Mesenchymal stem cell (in vitro differentiated cells and primary cell): ENCODE measurements at regions not wholly inside any gene's neighbourhood (a gene's known extent, or its start where the extent isn't known, plus 50 kb on each side); places are given as distances from the start of the nearest gene placed in this dataset.
A peak's percentile ranks its signal among the peaks of the same experiment; 100 is the strongest.

Source experiments
- DNase-seq: peaks from one replicate; pipeline ENCODE4 v3.0.0-alpha.2; 2013
- H2AFZ ChIP-seq: one replicate; pipeline ENCODE4 v1.6.1; 2013; ENCODE audit warnings: low read depth, mild to moderate bottlenecking, control low read depth, inconsistent platforms, low read length, moderate library complexity
- H2AK5ac ChIP-seq: 2 replicates; pipeline ENCODE4 v1.6.1; 2013; ENCODE audit warnings: low read length, moderate library complexity, mild to moderate bottlenecking, inconsistent platforms; ENCODE audit not compliant: severe bottlenecking
- H2BK120ac ChIP-seq: one replicate; pipeline ENCODE4 v1.6.1; 2013; ENCODE audit warnings: low read depth, mild to moderate bottlenecking, inconsistent platforms, low read length, moderate library complexity
- H2BK12ac ChIP-seq, 2 experiments: one replicate each; pipeline ENCODE4 v1.6.1; 2013; ENCODE audit warnings: inconsistent platforms in 2 of 2, low read length in 2 of 2, mild to moderate bottlenecking in 2 of 2, moderate library complexity in 2 of 2, control low read depth in 1 of 2
- H2BK15ac ChIP-seq: one replicate; pipeline ENCODE4 v1.6.1; 2013; ENCODE audit warnings: mild to moderate bottlenecking, low read depth, inconsistent platforms; ENCODE audit not compliant: poor library complexity, severe bottlenecking
- H2BK5ac ChIP-seq: 2 replicates; pipeline ENCODE4 v1.6.1; 2013; ENCODE audit warnings: low read depth, mild to moderate bottlenecking, low read length, control low read depth, inconsistent platforms; ENCODE audit not compliant: poor library complexity, severe bottlenecking
- H3K14ac ChIP-seq, 2 experiments: one replicate each; pipeline ENCODE4 v1.6.1; 2013; ENCODE audit warnings: inconsistent platforms in 2 of 2, low read length in 2 of 2, control low read depth in 1 of 2, mild to moderate bottlenecking in 1 of 2, moderate library complexity in 1 of 2
- H3K18ac ChIP-seq, 2 experiments: one replicate each; pipeline ENCODE4 v1.6.1; 2013; ENCODE audit warnings: inconsistent platforms in 2 of 2, low read length in 2 of 2, control low read depth in 1 of 2, low read depth in 1 of 2, mild to moderate bottlenecking in 1 of 2
- H3K23ac ChIP-seq, 2 experiments: one replicate each; pipeline ENCODE4 v1.6.1; 2013; ENCODE audit warnings: inconsistent platforms in 2 of 2, low read length in 2 of 2, mild to moderate bottlenecking in 2 of 2, moderate library complexity in 2 of 2, control low read depth in 1 of 2
- H3K27ac ChIP-seq: 2 replicates; pipeline ENCODE4 v1.5.1; 2013; ENCODE audit warnings: mild to moderate bottlenecking, moderate library complexity, low read length, control low read depth, inconsistent platforms; ENCODE audit not compliant: poor library complexity, severe bottlenecking
- H3K27me3 ChIP-seq, 2 experiments: 2 replicates each; pipeline versions ENCODE4 v1.6.1 to v1.7.0; 2013; ENCODE audit warnings: low read length in 2 of 2, mild to moderate bottlenecking in 2 of 2, moderate library complexity in 2 of 2, control low read depth in 1 of 2, inconsistent platforms in 1 of 2; ENCODE audit not compliant: control insufficient read depth in 1 of 2, insufficient read depth in 1 of 2
- H3K36me3 ChIP-seq, 2 experiments: 2 replicates each; pipeline versions ENCODE4 v1.6.1 to v1.7.0; 2013; ENCODE audit warnings: low read length in 2 of 2, control low read depth in 1 of 2, inconsistent platforms in 1 of 2, low read depth in 1 of 2, mild to moderate bottlenecking in 1 of 2; ENCODE audit not compliant: insufficient read depth in 2 of 2, control insufficient read depth in 1 of 2
- H3K4ac ChIP-seq, 2 experiments: one replicate each; pipeline ENCODE4 v1.6.1; 2013; ENCODE audit warnings: inconsistent platforms in 2 of 2, low read length in 2 of 2, mild to moderate bottlenecking in 2 of 2, moderate library complexity in 2 of 2, control low read depth in 1 of 2, low read depth in 1 of 2
- H3K4me1 ChIP-seq: 2 replicates; pipeline ENCODE4 v1.6.1; 2013; ENCODE audit warnings: low read depth, low read length, control low read depth; ENCODE audit not compliant: control insufficient read depth, insufficient read depth
- H3K4me2 ChIP-seq: 2 replicates; pipeline ENCODE4 v1.6.1; 2013; ENCODE audit warnings: low read length, mild to moderate bottlenecking, inconsistent platforms; ENCODE audit not compliant: poor library complexity, severe bottlenecking
- H3K4me3 ChIP-seq, 2 experiments: 2 replicates each; pipeline versions ENCODE4 v1.5.1 to v1.7.0; 2013; ENCODE audit warnings: low read length in 2 of 2, mild to moderate bottlenecking in 2 of 2, control low read depth in 1 of 2, low read depth in 1 of 2; ENCODE audit not compliant: insufficient read depth in 1 of 2
- H3K79me1 ChIP-seq: replicated peaks from 2 replicates; pipeline ENCODE4 v1.6.1; 2013; ENCODE audit warnings: mild to moderate bottlenecking, control low read depth, low read length, inconsistent platforms; ENCODE audit not compliant: poor library complexity, severe bottlenecking
- H3K9ac ChIP-seq: 2 replicates; pipeline ENCODE4 v1.7.0; 2013; ENCODE audit warnings: mild to moderate bottlenecking, low read length, moderate library complexity
- H3K9me3 ChIP-seq: 2 replicates; pipeline ENCODE4 v1.7.0; 2013; ENCODE audit warnings: mild to moderate bottlenecking, low read length; ENCODE audit not compliant: control insufficient read depth
- H4K8ac ChIP-seq: one replicate; pipeline ENCODE4 v1.6.1; 2013; ENCODE audit warnings: inconsistent platforms, mild to moderate bottlenecking, low read length, moderate library complexity
- H4K91ac ChIP-seq: one replicate; pipeline ENCODE4 v1.6.1; 2013; ENCODE audit warnings: mild to moderate bottlenecking, low read length, inconsistent platforms
- WGBS: methylation state at CpG from one replicate; pipeline ENCODE4 v1.1.7; 2013; ENCODE audit warnings: mixed read lengths; 5-methylcytosine and 5-hydroxymethylcytosine counted together

GRCh38 chr6:166055801-166056200, 111.8 kb downstream of the TBXT start:
- H2BK5ac ChIP-seq: no peak overlapping the region
- no peak overlapping the region for H3K18ac ChIP-seq
- no peak overlapping the region for H2AK5ac ChIP-seq
- peaks cover 18% of the 10 kb centered on the region for H3K9me3 ChIP-seq
- no peak overlapping the region for H3K9ac ChIP-seq
- H3K14ac ChIP-seq: no peak overlapping the region
- H2AFZ ChIP-seq: no peak overlapping the region
- H3K79me1 ChIP-seq: no peaks in the 10 kb centered on the region
- no peak overlapping the region for H3K4me3 ChIP-seq
- H3K27me3 ChIP-seq: no peaks in the 10 kb centered on the region
- H2BK12ac ChIP-seq: no peak overlapping the region
- H2BK15ac ChIP-seq: no peak overlapping the region
- no peak overlapping the region for H2BK120ac ChIP-seq
- H3K4me1 ChIP-seq: no peaks in the 10 kb centered on the region
- no peak overlapping the region for H4K8ac ChIP-seq
- H3K23ac ChIP-seq: no peak overlapping the region
- H3K27ac ChIP-seq: no peak overlapping the region
- no peak overlapping the region for H4K91ac ChIP-seq
- H3K4ac ChIP-seq: no peak overlapping the region
- WGBS: 73% methylated on average over 5 of the region's 5 CpGs
- no peak overlapping the region for H3K4me2 ChIP-seq
- H3K36me3 ChIP-seq: no peaks in the 10 kb centered on the region
- no peak for DNase-seq

GRCh38 chr6:166052837-166053236, 114.8 kb downstream of the TBXT start:
- no peak overlapping the region for H3K27ac ChIP-seq
- no peak overlapping the region for H4K8ac ChIP-seq
- no peak overlapping the region for H2BK15ac ChIP-seq
- H3K4me3 ChIP-seq: no peak overlapping the region
- no peak for DNase-seq
- H3K9me3 ChIP-seq: peaks cover 34% of the 10 kb centered on the region
- no peaks in the 10 kb centered on the region for H3K27me3 ChIP-seq
- H3K4me1 ChIP-seq: no peaks in the 10 kb centered on the region
- no peak overlapping the region for H2BK12ac ChIP-seq
- no peak overlapping the region for H2BK5ac ChIP-seq
- no peak overlapping the region for H2BK120ac ChIP-seq
- H2AFZ ChIP-seq: no peak overlapping the region
- H3K18ac ChIP-seq: no peak overlapping the region
- H3K79me1 ChIP-seq: no peaks in the 10 kb centered on the region
- H4K91ac ChIP-seq: no peak overlapping the region
- no peak overlapping the region for H3K9ac ChIP-seq
- no peak overlapping the region for H3K23ac ChIP-seq
- no peak overlapping the region for H3K4ac ChIP-seq
- no peak overlapping the region for H2AK5ac ChIP-seq
- no peak overlapping the region for H3K4me2 ChIP-seq
- no peaks in the 10 kb centered on the region for H3K36me3 ChIP-seq
- H3K14ac ChIP-seq: no peak overlapping the region

GRCh38 chr6:166050559-166050958, 117.1 kb downstream of the TBXT start:
- DNase-seq: no peak
- Histone ChIP-seq H3K36me3 (no peaks in the 10 kb centered on the region), H3K14ac (no peak overlapping the region), H3K4ac (no peak overlapping the region), H4K8ac (no peak overlapping the region), H2BK5ac (no peak overlapping the region), H3K18ac (no peak overlapping the region), H3K27ac (no peak overlapping the region), H4K91ac (no peak overlapping the region), H2AFZ (no peak overlapping the region), H3K23ac (no peak overlapping the region), H3K4me2 (no peak overlapping the region), H3K79me1 (no peaks in the 10 kb centered on the region), H2AK5ac (no peak overlapping the region), H2BK120ac (no peak overlapping the region), H2BK15ac (no peak overlapping the region), H3K27me3 (no peaks in the 10 kb centered on the region), H3K4me1 (peaks cover 2% of the 10 kb centered on the region), H3K4me3 (no peak overlapping the region), H2BK12ac (no peak overlapping the region), H3K9me3 (peaks cover 38% of the 10 kb centered on the region), H3K9ac (no peak overlapping the region)
- WGBS: no CpG with 5 or more reads among the region's 4 CpGs

- H3K4me1 ChIP-seq: peaks cover 2% of the 10 kb centered on the region
- H3K27me3 ChIP-seq: no peaks in the 10 kb centered on the region
- no peak overlapping the region for H2BK15ac ChIP-seq
- no peak overlapping the region for H2BK5ac ChIP-seq
- H2AK5ac ChIP-seq: peak overlapping the region; percentile 60
- H4K8ac ChIP-seq: peak overlapping the region; percentile 19
- no peaks in the 10 kb centered on the region for H3K79me1 ChIP-seq
- peak overlapping the region in 1 of 2 experiments; percentile 1 for H3K14ac ChIP-seq
- H2BK12ac ChIP-seq: peak overlapping the region; percentile 26 to 97
- WGBS: 95% methylated on average over 1 of the region's 1 CpG
- H3K4ac ChIP-seq: peak overlapping the region in 1 of 2 experiments; percentile 8
- no peak overlapping the region for H3K23ac ChIP-seq
- no peaks in the 10 kb centered on the region for H3K36me3 ChIP-seq
- no peak overlapping the region for H2BK120ac ChIP-seq
- peak overlapping the region; percentile 34 to 82 for H3K18ac ChIP-seq
- H3K27ac ChIP-seq: no peak overlapping the region
- H3K4me2 ChIP-seq: no peak overlapping the region
- H2AFZ ChIP-seq: no peak overlapping the region
- peaks cover 22% of the 10 kb centered on the region for H3K9me3 ChIP-seq
- no peak overlapping the region for H3K4me3 ChIP-seq
- no peak overlapping the region for H3K9ac ChIP-seq
- H4K91ac ChIP-seq: peak overlapping the region; percentile 80
- DNase-seq: no peak
Observed at GRCh38 chr6:166046982-166047381, 120.7 kb downstream of the TBXT start.
